HUES64 (cell line): ENCODE measurements at regions not wholly inside any gene's neighbourhood (a gene's known extent, or its start where the extent isn't known, plus 50 kb on each side); places are given as distances from the start of the nearest gene placed in this dataset.

Source experiments
- H3K27ac ChIP-seq: 2 replicates; pipeline ENCODE4 v1.7.0; 2013; ENCODE audit warnings: low read depth, low read length, inconsistent platforms
- H3K27me3 ChIP-seq: 2 replicates; pipeline ENCODE4 v1.6.1; 2013; ENCODE audit warnings: mild to moderate bottlenecking, low read length; ENCODE audit not compliant: insufficient read depth
- H3K36me3 ChIP-seq: 2 replicates; pipeline ENCODE4 v1.6.1; 2013; ENCODE audit warnings: mild to moderate bottlenecking, low read length; ENCODE audit not compliant: insufficient read depth
- H3K4me1 ChIP-seq: 2 replicates; pipeline ENCODE4 v1.6.1; 2013; ENCODE audit warnings: mild to moderate bottlenecking, low read length, moderate library complexity; ENCODE audit not compliant: insufficient read depth
- H3K4me3 ChIP-seq: 2 replicates; pipeline ENCODE4 v1.5.1; 2013; ENCODE audit warnings: mild to moderate bottlenecking, low read length, moderate library complexity
- H3K9ac ChIP-seq: 2 replicates; pipeline ENCODE4 v1.6.1; 2013; ENCODE audit warnings: mild to moderate bottlenecking, low read depth, low read length
- H3K9me3 ChIP-seq: 2 replicates; pipeline ENCODE4 v1.6.1; 2013; ENCODE audit warnings: low read depth, low read length; ENCODE audit not compliant: insufficient read depth
- WGBS: fragments of 150-250, 120-280 bp; methylation state at CpG from one replicate; pipeline ENCODE4 v1.1.7; 2013; ENCODE audit warnings: missing lambda C conversion rate; 5-methylcytosine and 5-hydroxymethylcytosine counted together

- no peak overlapping the region for H3K4me3 ChIP-seq
- no peaks in the 10 kb centered on the region for H3K36me3 ChIP-seq
- H3K27me3 ChIP-seq, result no peaks in the 10 kb centered on the region
- no peak overlapping the region for H3K27ac ChIP-seq
- 93% methylated on average over 4 of the region's 4 CpGs for WGBS
- no peak overlapping the region for H3K9ac ChIP-seq
- no peaks in the 10 kb centered on the region; the same call in 1 of the 2 replicates for H3K4me1 ChIP-seq
- no peaks in the 10 kb centered on the region for H3K9me3 ChIP-seq
Measured at GRCh38 chr20:58600756-58601155, 50.3 kb upstream of the STX16 start.

GRCh38 chr20:58599966-58600365 lies 51.1 kb upstream of the STX16 start:
- Histone ChIP-seq H3K27me3 (no peaks in the 10 kb centered on the region), H3K9me3 (no peaks in the 10 kb centered on the region), H3K9ac (no peak overlapping the region), H3K4me1 (no peaks in the 10 kb centered on the region; the same call in 1 of the 2 replicates), H3K27ac (no peak overlapping the region), H3K4me3 (no peak overlapping the region), H3K36me3 (no peaks in the 10 kb centered on the region)
- WGBS, result 92% methylated on average over 10 of the region's 10 CpGs

GRCh38 chr20:58598211-58599015 lies 52.7 kb upstream of the STX16 start:
- Histone ChIP-seq H3K36me3 (no peaks in the 10 kb centered on the region), H3K27ac (no peak overlapping the region), H3K9me3 (no peaks in the 10 kb centered on the region), H3K4me1 (no peaks in the 10 kb centered on the region; the same call in 1 of the 2 replicates), H3K4me3 (no peak overlapping the region), H3K9ac (no peak overlapping the region), H3K27me3 (no peaks in the 10 kb centered on the region)
- WGBS, result 88% methylated on average over 6 of the region's 6 CpGs

GRCh38 chr20:58597249-58597891 lies 53.7 kb upstream of the STX16 start:
- Histone ChIP-seq H3K9me3 (no peaks in the 10 kb centered on the region), H3K4me3 (no peak overlapping the region), H3K27ac (no peak overlapping the region), H3K36me3 (no peaks in the 10 kb centered on the region), H3K4me1 (no peaks in the 10 kb centered on the region; the same call in 1 of the 2 replicates), H3K27me3 (no peaks in the 10 kb centered on the region), H3K9ac (0 out of 2 replicates have a peak overlapping the region, but pooled peaks have one; percentile 12)
- WGBS, result 88% methylated on average over 18 of the region's 18 CpGs

- 84% methylated on average over 16 of the region's 16 CpGs for WGBS
- no peaks in the 10 kb centered on the region for H3K9me3 ChIP-seq
- H3K27ac ChIP-seq, result no peak overlapping the region
- H3K9ac ChIP-seq, result 0 out of 2 replicates have a peak overlapping the region, but pooled peaks have one; percentile 12
- no peaks in the 10 kb centered on the region; the same call in 1 of the 2 replicates for H3K4me1 ChIP-seq
- no peak overlapping the region for H3K4me3 ChIP-seq
- no peaks in the 10 kb centered on the region for H3K27me3 ChIP-seq
- no peaks in the 10 kb centered on the region for H3K36me3 ChIP-seq
Measured at GRCh38 chr20:58596750-58597248, 54.3 kb upstream of the STX16 start.

- WGBS, result 79% methylated on average over 6 of the region's 6 CpGs
- Histone ChIP-seq H3K4me1 (no peaks in the 10 kb centered on the region; the same call in 1 of the 2 replicates), H3K4me3 (no peak overlapping the region), H3K27me3 (no peaks in the 10 kb centered on the region), H3K27ac (no peak overlapping the region), H3K9me3 (no peaks in the 10 kb centered on the region), H3K9ac (no peak overlapping the region), H3K36me3 (no peaks in the 10 kb centered on the region)
Measured at GRCh38 chr20:58596244-58596643, 54.8 kb upstream of the STX16 start.

GRCh38 chr20:58595167-58595566 lies 55.9 kb upstream of the STX16 start:
- 97% methylated on average over 2 of the region's 3 CpGs for WGBS
- Histone ChIP-seq H3K36me3 (no peaks in the 10 kb centered on the region), H3K4me1 (no peaks in the 10 kb centered on the region; the same call in 1 of the 2 replicates), H3K27me3 (no peaks in the 10 kb centered on the region), H3K9ac (no peak overlapping the region), H3K4me3 (no peak overlapping the region), H3K9me3 (no peaks in the 10 kb centered on the region), H3K27ac (no peak overlapping the region)

- Histone ChIP-seq H3K4me1 (no peaks in the 10 kb centered on the region; the same call in 1 of the 2 replicates), H3K4me3 (no peak overlapping the region), H3K27ac (no peak overlapping the region), H3K36me3 (no peaks in the 10 kb centered on the region), H3K9me3 (no peaks in the 10 kb centered on the region), H3K9ac (no peak overlapping the region), H3K27me3 (no peaks in the 10 kb centered on the region)
- 83% methylated on average over 18 of the region's 18 CpGs for WGBS
Measured at GRCh38 chr20:58593880-58594638, 57.0 kb upstream of the STX16 start.

- H3K4me3 ChIP-seq, result no peak overlapping the region
- H3K27me3 ChIP-seq, result no peaks in the 10 kb centered on the region
- no peaks in the 10 kb centered on the region; the same call in 1 of the 2 replicates for H3K4me1 ChIP-seq
- no peak overlapping the region for H3K27ac ChIP-seq
- H3K9ac ChIP-seq, result no peak overlapping the region
- 87% methylated on average over 13 of the region's 13 CpGs for WGBS
- no peaks in the 10 kb centered on the region for H3K9me3 ChIP-seq
- H3K36me3 ChIP-seq, result no peaks in the 10 kb centered on the region
Measured at GRCh38 chr20:58592076-58592695, 58.9 kb upstream of the STX16 start.

- no peaks in the 10 kb centered on the region for H3K36me3 ChIP-seq
- no peak overlapping the region for H3K27ac ChIP-seq
- H3K27me3 ChIP-seq, result no peaks in the 10 kb centered on the region
- H3K4me1 ChIP-seq, result no peaks in the 10 kb centered on the region
- no peak overlapping the region for H3K4me3 ChIP-seq
- no peak overlapping the region for H3K9ac ChIP-seq
- no peaks in the 10 kb centered on the region for H3K9me3 ChIP-seq
- WGBS, result 85% methylated on average over 12 of the region's 12 CpGs
Measured at GRCh38 chr20:58590679-58591473, 60.2 kb upstream of the STX16 start.
